BJ (cell line): ENCODE measurements at regions not wholly inside any gene's neighbourhood (a gene's known extent, or its start where the extent isn't known, plus 50 kb on each side); places are given as distances from the start of the nearest gene placed in this dataset.

Experiments used
- CTCF ChIA-PET: fragments of 350-600 bp; formaldehyde crosslinking; extraction: SDS; loops from one replicate; lab custom pipeline; 2021; ENCODE audit warnings: antibody characterized with exemption, inconsistent platforms; lab: Yijun Ruan, JAX
- POLR2A ChIA-PET: fragments of 300-600 bp; sonication (Branson Sonifier 250); formaldehyde crosslinking; extraction: SDS; loops from one replicate; lab custom pipeline; 2021; ENCODE audit warnings: antibody characterized with exemption; lab: Charles Lee
- DNase-seq: peaks from one replicate; pipeline ENCODE4 v3.0.0-alpha.2; 2011; ENCODE audit warnings: low read depth
- H3K27me3 ChIP-seq: 2 replicates; pipeline ENCODE4 v1.6.0; 2011; ENCODE audit warnings: low read length; ENCODE audit not compliant: control insufficient read depth, insufficient read depth
- H3K36me3 ChIP-seq: 2 replicates; pipeline ENCODE4 v1.5.1; 2011; ENCODE audit warnings: low read length; ENCODE audit not compliant: control insufficient read depth, insufficient read depth
- H3K4me3 ChIP-seq: 2 replicates; pipeline ENCODE4 v1.5.1; 2011; ENCODE audit warnings: low read depth, mild to moderate bottlenecking, control low read depth, low read length
- TF ChIP-seq, protein P1 (sequence below): IDR thresholded peaks from 2 replicates; pipeline ENCODE4 v1.5.1; 2011; ENCODE audit warnings: low read depth, mild to moderate bottlenecking, control low read depth, inconsistent platforms, low read length, moderate library complexity; ENCODE audit not compliant: insufficient read depth

DNA sequence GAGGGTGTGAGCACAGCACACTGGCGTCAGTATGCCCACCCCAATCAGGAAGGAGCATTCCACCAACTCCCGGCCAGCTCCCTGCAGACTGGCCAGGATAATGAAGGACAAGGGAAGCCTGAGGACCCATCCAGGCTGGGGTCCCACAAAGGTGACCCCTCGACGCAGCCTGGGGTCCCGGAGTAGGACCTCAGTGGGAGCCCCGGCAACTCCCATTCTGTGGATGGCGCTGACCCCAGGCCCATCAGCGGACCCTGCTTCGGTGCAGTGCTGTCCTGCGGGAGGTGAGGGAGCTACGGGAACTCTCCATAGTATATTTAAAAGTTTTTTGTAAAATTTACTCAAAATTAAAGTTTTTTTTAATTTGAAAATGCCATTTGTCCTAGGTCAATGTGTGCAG, 137.7 kb upstream of the NKX1-1 start:
- Histone ChIP-seq H3K36me3 (no peaks in the 10 kb centered on the region), H3K27me3 (no peaks in the 10 kb centered on the region), H3K4me3 (no peak overlapping the region)
- ChIA-PET POLR2A (no interaction called here), CTCF (interaction anchor here (1.0 to 1.7 kb wide), 2 partner anchors 9 to 191 kb away, joined by 3 to 4 read pairs; no protein-coding TSS in a partner anchor)
- TF ChIP-seq, protein P1, sequence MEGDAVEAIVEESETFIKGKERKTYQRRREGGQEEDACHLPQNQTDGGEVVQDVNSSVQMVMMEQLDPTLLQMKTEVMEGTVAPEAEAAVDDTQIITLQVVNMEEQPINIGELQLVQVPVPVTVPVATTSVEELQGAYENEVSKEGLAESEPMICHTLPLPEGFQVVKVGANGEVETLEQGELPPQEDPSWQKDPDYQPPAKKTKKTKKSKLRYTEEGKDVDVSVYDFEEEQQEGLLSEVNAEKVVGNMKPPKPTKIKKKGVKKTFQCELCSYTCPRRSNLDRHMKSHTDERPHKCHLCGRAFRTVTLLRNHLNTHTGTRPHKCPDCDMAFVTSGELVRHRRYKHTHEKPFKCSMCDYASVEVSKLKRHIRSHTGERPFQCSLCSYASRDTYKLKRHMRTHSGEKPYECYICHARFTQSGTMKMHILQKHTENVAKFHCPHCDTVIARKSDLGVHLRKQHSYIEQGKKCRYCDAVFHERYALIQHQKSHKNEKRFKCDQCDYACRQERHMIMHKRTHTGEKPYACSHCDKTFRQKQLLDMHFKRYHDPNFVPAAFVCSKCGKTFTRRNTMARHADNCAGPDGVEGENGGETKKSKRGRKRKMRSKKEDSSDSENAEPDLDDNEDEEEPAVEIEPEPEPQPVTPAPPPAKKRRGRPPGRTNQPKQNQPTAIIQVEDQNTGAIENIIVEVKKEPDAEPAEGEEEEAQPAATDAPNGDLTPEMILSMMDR, result no peak
- no peak for DNase-seq

GRCh38 chr4:1543561-1543960, 137.3 kb upstream of the NKX1-1 start:
- Histone ChIP-seq H3K27me3 (no peaks in the 10 kb centered on the region), H3K36me3 (no peaks in the 10 kb centered on the region), H3K4me3 (no peak overlapping the region)
- CTCF ChIA-PET, result interaction anchor here (1.0 to 1.7 kb wide), 2 partner anchors 9 to 191 kb away, joined by 3 to 4 read pairs; no protein-coding TSS in a partner anchor
- POLR2A ChIA-PET, result no interaction called here
- no peak for DNase-seq
- TF ChIP-seq, protein P1, result no peak

GRCh38 chr4:1542516-1543320, 136.5 kb upstream of the NKX1-1 start:
- ChIA-PET CTCF (interaction anchor here (1.7 kb wide), 1 partner anchor 10 kb away, joined by 4 read pairs; no protein-coding TSS in a partner anchor), POLR2A (no interaction called here)
- Histone ChIP-seq H3K27me3 (no peaks in the 10 kb centered on the region), H3K36me3 (no peaks in the 10 kb centered on the region), H3K4me3 (no peak overlapping the region)
- TF ChIP-seq, protein P1, result no peak
- no peak for DNase-seq

DNA sequence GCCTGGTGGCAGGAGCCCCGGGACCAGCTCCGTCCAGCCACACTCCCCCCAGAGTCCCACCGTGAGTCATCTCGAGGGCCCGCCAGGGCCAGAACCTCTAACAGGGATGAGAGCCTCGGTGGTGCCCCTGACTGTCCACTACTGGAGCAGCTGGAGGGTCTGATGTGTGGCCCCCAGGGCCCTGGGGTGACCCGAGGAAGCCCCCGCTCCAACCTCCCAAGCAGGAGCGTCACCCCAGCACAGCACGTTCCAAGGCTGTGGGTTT, 135.9 kb upstream of the NKX1-1 start:
- TF ChIP-seq, protein P1, result no peak
- H3K36me3 ChIP-seq, result no peaks in the 10 kb centered on the region
- ChIA-PET CTCF (no interaction called here), POLR2A (no interaction called here)
- H3K4me3 ChIP-seq, result no peak overlapping the region
- no peaks in the 10 kb centered on the region for H3K27me3 ChIP-seq
- no peak for DNase-seq

DNA sequence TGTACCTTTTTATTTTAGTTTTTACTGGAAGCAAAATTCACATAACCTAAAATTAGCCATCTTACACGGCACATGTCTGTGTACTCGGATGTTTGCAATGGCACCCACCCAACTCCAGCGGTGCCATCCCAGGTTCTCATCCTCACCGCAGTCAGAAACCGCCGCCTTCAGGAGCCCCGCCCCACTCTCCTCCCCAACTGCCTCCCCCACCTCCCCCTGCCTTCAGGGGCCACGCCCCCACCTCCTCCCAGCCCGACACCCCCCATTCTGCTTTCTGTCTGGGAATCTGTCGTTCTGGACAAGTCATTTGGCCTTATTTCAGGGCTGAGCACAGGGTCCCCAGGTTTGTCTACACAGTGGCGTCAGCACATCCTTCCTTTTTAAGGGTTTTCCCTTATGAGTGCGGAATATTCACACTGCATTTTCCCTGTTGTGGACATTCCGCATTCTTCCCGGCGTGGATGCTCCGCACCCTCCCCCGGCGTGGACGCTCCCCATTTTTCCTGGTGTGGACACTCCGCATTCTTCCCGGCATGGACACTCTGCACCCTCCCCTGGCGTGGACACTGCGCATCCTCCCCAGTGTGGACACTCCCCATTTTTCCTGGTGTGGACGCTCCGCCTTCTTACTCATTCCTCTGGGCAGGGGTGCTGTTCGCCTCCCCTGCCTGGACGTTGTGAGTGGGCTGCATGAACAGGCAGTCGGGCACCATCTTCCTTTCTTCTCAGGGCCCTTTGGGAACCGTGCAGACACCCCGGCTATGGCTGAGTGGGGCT, 135.4 kb upstream of the NKX1-1 start:
- Histone ChIP-seq H3K36me3 (no peaks in the 10 kb centered on the region), H3K4me3 (no peak overlapping the region), H3K27me3 (no peaks in the 10 kb centered on the region)
- ChIA-PET POLR2A (no interaction called here), CTCF (no interaction called here)
- TF ChIP-seq, protein P1, result no peak
- no peak for DNase-seq
